Skeletal muscle satellite cell (primary cell): ENCODE measurements at regions not wholly inside any gene's neighbourhood (a gene's known extent, or its start where the extent isn't known, plus 50 kb on each side); places are given as distances from the start of the nearest gene placed in this dataset.
"Not testable (repeated sequence)": the region's sequence is repeated elsewhere in the genome, so short reads cannot be mapped to it uniquely, and the experiment has no call there.

ENCODE experiments used
- H3K27me3 ChIP-seq: 2 replicates; pipeline ENCODE4 v1.7.0; 2013; ENCODE audit warnings: low read length; ENCODE audit not compliant: control insufficient read depth, insufficient read depth
- H3K36me3 ChIP-seq: 2 replicates; pipeline ENCODE4 v1.7.0; 2013; ENCODE audit warnings: mild to moderate bottlenecking, control low read depth, low read length; ENCODE audit not compliant: insufficient read depth
- H3K4me1 ChIP-seq: 2 replicates; pipeline ENCODE4 v1.7.0; 2013; ENCODE audit warnings: low read length; ENCODE audit not compliant: control insufficient read depth, insufficient read depth
- H3K4me2 ChIP-seq: 2 replicates; pipeline ENCODE4 v1.7.0; 2013; ENCODE audit warnings: mild to moderate bottlenecking, low read length
- H3K4me3 ChIP-seq: 2 replicates; pipeline ENCODE4 v1.7.0; 2013; ENCODE audit warnings: low read length
- H3K9ac ChIP-seq: 2 replicates; pipeline ENCODE4 v1.7.0; 2013; ENCODE audit warnings: mild to moderate bottlenecking, low read depth, low read length, moderate library complexity
- H3K9me3 ChIP-seq: replicated peaks from 2 replicates; pipeline ENCODE4 v1.7.0; 2013; ENCODE audit warnings: mild to moderate bottlenecking, control low read depth, low read length

- Histone ChIP-seq H3K4me2 (no peak overlapping the region), H3K4me1 (no peaks in the 10 kb centered on the region), H3K9ac (no peak overlapping the region)
Observed at GRCh38 chr11:90510839-90511238, 288.0 kb upstream of the CHORDC1 start.

DNA sequence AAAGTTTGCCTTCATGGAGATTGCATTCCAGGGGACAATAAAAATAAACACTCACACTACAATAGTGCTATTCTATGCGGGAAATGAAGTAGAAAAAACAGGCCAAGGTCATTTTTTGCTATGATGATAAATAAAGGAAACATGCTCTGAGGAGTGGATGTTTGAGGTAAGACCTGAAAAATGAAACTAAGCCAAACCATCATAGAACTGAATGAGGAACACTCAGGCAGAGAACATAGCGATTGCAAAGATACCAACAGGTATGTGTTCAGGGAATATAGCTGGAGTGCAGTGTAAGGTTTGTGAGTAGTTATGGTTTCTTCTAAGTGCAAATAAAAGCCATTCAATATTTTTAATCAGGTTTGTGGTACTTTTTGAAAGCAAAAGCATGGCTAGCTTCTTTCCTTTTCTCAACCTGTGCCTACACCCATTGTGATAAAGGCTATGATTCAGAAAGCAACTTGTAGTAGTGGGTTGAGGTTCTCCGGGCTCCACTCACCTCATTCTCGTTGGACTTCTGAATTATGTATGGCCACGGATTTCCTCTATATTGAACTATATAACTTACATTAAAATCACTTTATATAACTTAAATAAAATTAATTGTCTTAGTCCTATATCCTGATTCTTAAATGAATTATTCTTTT, 278.2 kb upstream of the CHORDC1 start:
- H3K27me3 ChIP-seq, result no peaks in the 10 kb centered on the region

More at GRCh38 chr11:90510839-90511238, 288.0 kb upstream of the CHORDC1 start:
- Histone ChIP-seq H3K9me3 (no peaks in the 10 kb centered on the region), H3K4me3 (no peak overlapping the region), H3K27me3 (no peaks in the 10 kb centered on the region), H3K36me3 (no peaks in the 10 kb centered on the region)

GRCh38 chr11:90496722-90497121, 273.9 kb upstream of the CHORDC1 start:
- H3K9ac ChIP-seq, result no peak overlapping the region
- H3K4me1 ChIP-seq, result no peaks in the 10 kb centered on the region
- no peaks in the 10 kb centered on the region for H3K36me3 ChIP-seq
- no peak overlapping the region for H3K4me2 ChIP-seq
- no peaks in the 10 kb centered on the region for H3K9me3 ChIP-seq
- no peak overlapping the region for H3K4me3 ChIP-seq
- H3K27me3 ChIP-seq, result no peaks in the 10 kb centered on the region

More for the DNA sequence above, 278.2 kb upstream of the CHORDC1 start:
- Histone ChIP-seq H3K4me3 (no peak overlapping the region), H3K9ac (no peak overlapping the region), H3K4me1 (no peaks in the 10 kb centered on the region), H3K9me3 (no peaks in the 10 kb centered on the region), H3K4me2 (no peak overlapping the region), H3K36me3 (no peaks in the 10 kb centered on the region)

- H3K36me3 ChIP-seq, result no peaks in the 10 kb centered on the region
- H3K9me3 ChIP-seq, result no peaks in the 10 kb centered on the region
- H3K4me2 ChIP-seq, result no peak overlapping the region
- H3K27me3 ChIP-seq, result no peaks in the 10 kb centered on the region
- H3K4me3 ChIP-seq, result no peak overlapping the region
- no peak overlapping the region for H3K9ac ChIP-seq
- H3K4me1 ChIP-seq, result no peaks in the 10 kb centered on the region
Observed at GRCh38 chr11:90493379-90493778, 270.5 kb upstream of the CHORDC1 start.

DNA sequence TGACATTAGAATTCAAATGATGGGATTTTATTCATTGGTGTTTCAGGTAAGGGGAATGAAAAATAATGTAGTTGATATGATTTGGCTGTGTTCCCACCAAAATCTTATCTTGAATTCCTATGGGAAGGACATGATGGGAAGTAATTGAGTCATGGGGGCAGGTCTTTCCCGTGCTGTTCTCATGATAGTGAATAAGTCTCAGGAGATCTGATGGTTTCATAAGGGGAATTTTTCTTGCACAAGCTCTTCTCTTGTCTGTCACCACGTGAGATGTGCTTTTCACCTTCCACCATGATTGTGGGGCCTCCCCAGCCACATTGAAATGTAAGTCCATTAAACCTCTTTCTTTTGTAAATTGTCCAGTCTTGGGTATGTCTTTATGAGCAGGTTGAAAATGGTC, 268.6 kb upstream of the CHORDC1 start:
- H3K9me3 ChIP-seq, result no peaks in the 10 kb centered on the region
- H3K4me2 ChIP-seq, result no peak overlapping the region
- no peaks in the 10 kb centered on the region for H3K4me1 ChIP-seq
- H3K27me3 ChIP-seq, result no peaks in the 10 kb centered on the region
- H3K4me3 ChIP-seq, result no peak overlapping the region
- no peaks in the 10 kb centered on the region for H3K36me3 ChIP-seq
- H3K9ac ChIP-seq, result no peak overlapping the region

DNA sequence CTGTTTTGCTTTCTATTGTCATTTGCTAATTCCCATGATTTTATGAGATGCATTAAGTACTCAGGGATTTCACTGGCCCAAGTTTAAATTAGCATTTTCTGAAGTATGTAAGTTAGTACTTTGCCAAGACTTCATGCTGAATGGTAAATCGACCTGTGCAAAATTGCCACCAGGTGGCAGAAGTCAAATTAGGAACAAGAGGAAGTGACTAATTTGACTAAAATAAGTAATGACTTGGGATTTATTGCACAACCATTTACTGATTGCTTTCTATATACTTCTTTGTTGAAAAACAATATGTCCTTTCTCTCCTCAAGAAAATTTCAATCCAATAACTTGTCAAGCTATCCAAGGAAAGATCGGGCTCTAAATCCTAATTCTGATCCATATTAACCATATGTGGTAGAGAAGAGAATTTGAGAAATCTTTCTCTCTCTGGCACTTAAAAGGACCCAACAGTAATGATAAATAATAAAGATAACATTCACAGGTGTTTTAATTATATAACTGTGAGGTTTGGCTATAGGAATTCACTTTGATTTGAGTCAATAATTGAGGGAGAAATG, 253.7 kb upstream of the CHORDC1 start:
- Histone ChIP-seq H3K4me1 (no peaks in the 10 kb centered on the region), H3K4me3 (no peak overlapping the region), H3K36me3 (no peaks in the 10 kb centered on the region), H3K4me2 (no peak overlapping the region), H3K9me3 (no peaks in the 10 kb centered on the region), H3K27me3 (no peaks in the 10 kb centered on the region), H3K9ac (no peak overlapping the region)

GRCh38 chr11:90468923-90469322, 246.1 kb upstream of the CHORDC1 start:
- no peak overlapping the region for H3K4me3 ChIP-seq
- H3K9me3 ChIP-seq, result no peaks in the 10 kb centered on the region
- H3K27me3 ChIP-seq, result no peaks in the 10 kb centered on the region
- no peaks in the 10 kb centered on the region for H3K4me1 ChIP-seq
- H3K36me3 ChIP-seq, result no peaks in the 10 kb centered on the region
- no peak overlapping the region for H3K9ac ChIP-seq
- H3K4me2 ChIP-seq, result no peak overlapping the region

DNA sequence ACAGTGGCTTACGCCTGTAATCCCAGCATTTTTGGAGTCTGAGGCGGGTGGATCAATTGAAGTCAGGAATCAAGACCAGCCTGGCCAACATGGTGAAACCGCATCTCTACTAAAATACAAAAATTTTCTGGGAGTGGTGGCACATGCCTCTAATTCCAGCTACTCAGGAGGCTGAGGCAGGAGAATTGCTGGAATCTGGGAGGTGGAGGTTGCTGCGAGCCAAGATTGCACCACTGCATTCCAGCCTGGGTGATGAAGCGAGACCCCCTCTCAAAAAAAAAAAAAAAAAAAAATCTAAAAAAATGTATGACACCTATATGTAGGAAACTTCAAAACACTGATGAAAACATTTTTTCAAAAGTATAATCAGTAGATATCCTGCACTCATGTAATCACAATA, 242.7 kb upstream of the CHORDC1 start:
- Histone ChIP-seq H3K9me3 (no peaks in the 10 kb centered on the region), H3K4me1 (no peaks in the 10 kb centered on the region), H3K9ac (no peak overlapping the region), H3K36me3 (no peaks in the 10 kb centered on the region), H3K4me2 (no peak overlapping the region), H3K27me3 (no peaks in the 10 kb centered on the region), H3K4me3 (no peak overlapping the region)

DNA sequence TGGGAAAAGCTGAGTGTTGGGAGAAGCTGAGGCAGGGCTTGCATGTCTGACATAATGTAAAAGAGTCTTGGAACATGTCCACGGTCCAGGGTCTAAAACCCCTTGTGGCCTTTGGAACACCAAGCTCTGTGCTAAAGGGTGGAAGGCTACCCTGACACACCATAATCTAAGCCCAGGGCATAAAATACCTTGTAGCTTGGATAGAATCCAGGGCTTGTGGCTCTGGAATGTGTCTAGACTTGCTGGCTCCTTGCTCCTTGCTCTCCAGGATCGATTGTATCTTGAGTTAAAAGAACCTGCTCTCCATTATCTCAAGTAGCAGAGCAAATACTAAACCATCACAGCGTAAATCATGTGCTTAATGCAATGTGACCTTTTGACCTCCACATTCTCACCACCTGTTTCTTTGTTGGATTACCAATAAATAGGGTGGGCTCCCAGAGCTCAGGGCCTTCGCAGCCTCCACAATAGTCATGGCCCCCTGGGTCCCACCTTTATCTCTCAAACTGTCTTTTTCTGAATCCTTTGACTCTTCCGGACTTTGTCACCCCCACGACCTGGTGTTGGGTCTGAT, 232.6 kb upstream of the CHORDC1 start:
- not testable (repeated sequence) for H3K4me2 ChIP-seq, H3K9ac ChIP-seq, H3K36me3 ChIP-seq, H3K9me3 ChIP-seq, H3K4me1 ChIP-seq, H3K4me3 ChIP-seq, H3K27me3 ChIP-seq

DNA sequence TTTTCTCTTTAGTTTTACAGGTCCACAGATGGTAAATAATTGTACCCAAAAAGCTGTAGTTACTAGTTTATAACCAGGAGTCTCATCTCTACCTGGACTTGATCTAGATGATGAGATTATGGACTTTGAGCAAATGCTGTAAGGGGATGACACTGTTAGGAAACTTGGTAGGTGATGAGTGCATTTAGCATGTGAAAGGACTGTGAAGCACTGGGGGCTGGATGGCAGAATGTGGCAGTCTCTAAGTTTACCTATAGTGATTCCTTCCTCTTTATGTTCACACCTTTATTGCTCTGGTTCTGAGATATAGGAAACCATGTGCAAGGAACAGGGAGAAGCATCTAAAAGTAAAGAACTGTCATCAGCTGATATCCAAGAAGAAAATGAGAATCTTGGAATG, 230.7 kb upstream of the CHORDC1 start:
- Histone ChIP-seq H3K27me3 (no peaks in the 10 kb centered on the region), H3K4me2 (no peak overlapping the region), H3K36me3 (no peaks in the 10 kb centered on the region), H3K9me3 (no peaks in the 10 kb centered on the region), H3K4me1 (no peaks in the 10 kb centered on the region), H3K4me3 (no peak overlapping the region), H3K9ac (no peak overlapping the region)

GRCh38 chr11:90449606-90450005, 226.8 kb upstream of the CHORDC1 start:
- Histone ChIP-seq H3K9me3 (no peaks in the 10 kb centered on the region), H3K9ac (no peak overlapping the region), H3K4me3 (no peak overlapping the region), H3K4me2 (no peak overlapping the region), H3K4me1 (no peaks in the 10 kb centered on the region), H3K36me3 (no peaks in the 10 kb centered on the region), H3K27me3 (no peaks in the 10 kb centered on the region)

- no peaks in the 10 kb centered on the region for H3K4me1 ChIP-seq
- H3K9ac ChIP-seq, result no peak overlapping the region
- H3K36me3 ChIP-seq, result no peaks in the 10 kb centered on the region
- no peak overlapping the region for H3K4me3 ChIP-seq
- no peaks in the 10 kb centered on the region for H3K27me3 ChIP-seq
- H3K9me3 ChIP-seq, result no peaks in the 10 kb centered on the region
- no peak overlapping the region for H3K4me2 ChIP-seq
Observed at GRCh38 chr11:90448256-90448655, 225.4 kb upstream of the CHORDC1 start.
